ENCODE measurements at regions not wholly inside any gene's neighbourhood (a gene's known extent, or its start where the extent isn't known, plus 50 kb on each side); places are given as distances from the start of the nearest gene placed in this dataset.
A peak's percentile ranks its signal among the peaks of the same experiment; 100 is the strongest.

- no peak for DNase-seq (ENCODE audit: low spot score)
These were observed 155.9 kb downstream of the AXIN2 start for GRCh38 chr17:65405563-65405962.

- no peak for DNase-seq (ENCODE audit: low spot score)
These were observed 156.7 kb downstream of the AXIN2 start for GRCh38 chr17:65404761-65405160.

DNA sequence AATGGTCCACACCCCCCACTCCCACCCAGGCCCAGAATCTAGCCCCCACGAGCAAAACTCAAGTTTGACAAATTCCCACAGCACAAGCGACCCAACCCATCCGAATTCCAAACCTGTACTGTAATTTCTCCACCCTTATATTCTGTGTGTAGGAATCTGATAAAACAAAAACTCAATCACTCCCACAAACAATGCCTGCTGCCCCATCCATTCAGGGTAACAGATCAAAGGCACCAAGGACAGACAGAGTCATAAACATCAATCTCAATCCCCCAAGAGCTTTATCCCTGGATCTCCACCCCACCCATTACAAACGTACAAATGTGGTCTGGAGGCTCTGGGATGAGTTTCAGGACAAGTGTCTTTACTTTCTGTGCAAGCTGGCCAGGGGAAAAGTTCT is 157.8 kb downstream of the AXIN2 start:
- DNase-seq (ENCODE audit: low spot score) = no peak

GRCh38 chr17:65402513-65403496 is 158.6 kb downstream of the AXIN2 start:
- no peak for DNase-seq (ENCODE audit: low spot score)

DNA sequence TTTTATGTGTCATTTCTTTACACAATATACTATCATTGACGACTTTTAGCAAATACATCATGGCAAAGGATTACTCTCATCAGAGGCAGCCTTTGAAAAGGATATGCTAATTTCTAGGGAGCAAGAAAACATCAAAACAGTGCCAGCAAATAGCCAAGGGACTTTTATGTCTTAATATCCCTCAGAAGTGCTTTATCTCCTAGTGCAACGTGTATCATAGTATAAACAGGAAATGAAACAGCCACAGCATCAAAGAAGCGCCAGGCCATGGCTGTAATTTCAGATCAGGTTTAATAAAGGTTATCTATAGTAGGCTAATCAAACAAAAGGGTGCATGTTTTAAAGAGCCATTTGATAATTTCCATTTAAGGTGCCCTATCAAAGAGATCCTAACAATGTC is 159.9 kb downstream of the AXIN2 start:
- DNase-seq (ENCODE audit: low spot score) = no peak

DNA sequence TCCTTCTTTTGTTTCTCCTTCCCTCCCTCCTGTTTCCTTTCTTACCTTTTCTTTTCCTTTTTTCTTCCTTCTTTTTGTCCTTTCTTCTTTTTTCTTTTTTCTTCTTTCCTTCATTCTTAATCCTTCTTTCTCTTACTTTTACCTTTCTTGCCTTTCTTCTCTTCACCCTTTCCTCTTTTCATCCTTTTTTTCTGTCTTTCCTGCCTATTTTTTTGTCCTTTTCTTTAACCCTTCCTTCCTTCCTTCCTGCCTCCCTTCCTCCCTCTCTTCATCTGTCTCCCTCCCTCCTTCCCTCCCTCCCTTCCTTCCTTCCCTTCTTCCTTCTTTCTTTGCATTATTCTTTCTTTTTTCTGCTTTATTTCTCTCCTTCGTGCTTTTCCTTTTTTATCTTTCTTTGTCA is 160.7 kb downstream of the AXIN2 start:
- DNase-seq (ENCODE audit: low spot score) = no peak

GRCh38 chr17:65398040-65398787 is 163.2 kb downstream of the AXIN2 start:
- DNase-seq (ENCODE audit: low spot score) = no peak

DNA sequence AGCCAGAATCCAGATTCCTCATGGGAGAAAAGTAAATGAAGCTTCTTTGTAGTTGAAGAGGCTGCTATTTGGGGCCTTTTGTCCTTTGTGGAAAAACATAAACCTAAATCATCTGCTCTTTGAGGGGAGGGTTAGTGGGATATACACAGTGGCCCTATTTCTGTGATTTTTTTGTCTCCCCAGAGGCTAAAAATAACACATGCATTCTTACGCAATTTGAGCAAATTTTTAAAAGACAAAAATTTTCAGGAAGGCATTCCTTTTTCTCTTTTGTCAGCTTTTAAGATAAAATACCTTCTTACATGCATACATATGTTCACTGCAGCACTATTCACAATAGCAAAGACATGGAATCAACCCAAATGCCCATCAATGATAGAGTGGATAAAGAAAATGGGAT is 165.5 kb downstream of the AXIN2 start:
- no peak for DNase-seq (ENCODE audit: low spot score)

- no peak for DNase-seq (ENCODE audit: low spot score)
These were observed 166.5 kb downstream of the AXIN2 start for GRCh38 chr17:65394811-65395472.

- DNase-seq (ENCODE audit: low spot score) = no peak
These were observed 167.9 kb downstream of the AXIN2 start for GRCh38 chr17:65393514-65393913.

DNA sequence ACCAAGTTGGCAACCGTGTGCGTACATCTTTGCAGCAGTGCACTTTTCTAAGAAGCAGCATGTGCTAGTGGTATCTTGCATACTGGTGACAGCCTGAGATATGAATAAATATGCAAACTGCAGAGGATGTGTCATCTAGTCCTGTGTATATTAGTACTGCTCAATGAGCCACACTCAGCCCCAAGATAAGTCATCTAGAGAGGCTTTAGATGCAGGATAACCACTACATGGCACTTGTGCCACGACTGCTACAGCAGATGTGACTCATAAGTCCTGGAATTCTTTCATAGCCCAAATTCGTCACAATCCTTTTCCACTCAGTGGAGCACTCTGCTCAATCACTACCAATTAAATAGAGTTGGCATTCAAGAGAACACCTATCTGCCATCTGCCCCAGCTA is 171.5 kb downstream of the AXIN2 start:
- DNase-seq (ENCODE audit: low spot score) = no peak

DNA sequence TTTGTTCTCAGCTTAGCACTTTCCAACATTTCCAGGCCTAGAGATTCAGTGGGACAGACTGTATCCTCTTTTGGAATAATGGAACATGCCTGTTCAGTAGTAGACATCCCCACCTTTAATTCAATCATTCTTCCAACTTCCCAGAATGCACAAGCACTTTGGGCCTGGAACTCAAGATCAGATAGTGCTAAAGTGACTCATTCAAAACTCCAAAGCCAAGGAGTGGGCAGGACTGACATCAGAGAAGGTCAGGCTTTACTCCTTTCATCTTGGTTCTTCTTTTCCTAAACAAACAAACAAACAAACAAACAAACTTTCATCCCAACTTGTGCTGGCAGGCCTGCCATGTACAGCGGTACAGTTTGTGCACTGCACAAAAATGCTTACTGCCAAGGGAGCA is 172.0 kb downstream of the AXIN2 start:
- DNase-seq (ENCODE audit: low spot score) = no peak

DNA sequence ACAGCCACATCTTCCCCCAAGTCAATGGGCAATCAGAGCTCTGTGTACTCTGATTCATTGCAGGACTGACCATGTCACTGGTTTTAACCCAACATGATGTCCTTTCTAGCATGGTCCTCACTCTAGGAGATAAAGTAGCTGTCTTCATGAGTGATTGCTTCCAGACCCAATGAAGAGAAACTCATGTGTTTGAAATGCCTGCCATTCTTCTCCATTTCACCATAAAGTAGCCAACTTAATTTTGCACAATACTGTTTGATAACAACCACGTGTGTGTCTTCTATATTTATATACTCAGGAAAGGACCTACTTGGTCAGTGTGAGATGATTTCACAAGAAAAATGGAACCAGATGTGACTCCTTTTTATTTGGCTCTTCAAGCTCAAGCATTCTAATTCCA is 172.5 kb downstream of the AXIN2 start:
- DNase-seq (ENCODE audit: low spot score) = no peak

GRCh38 chr17:65387322-65387721 is 174.1 kb downstream of the AXIN2 start:
- no peak for DNase-seq (ENCODE audit: low spot score)

DNA sequence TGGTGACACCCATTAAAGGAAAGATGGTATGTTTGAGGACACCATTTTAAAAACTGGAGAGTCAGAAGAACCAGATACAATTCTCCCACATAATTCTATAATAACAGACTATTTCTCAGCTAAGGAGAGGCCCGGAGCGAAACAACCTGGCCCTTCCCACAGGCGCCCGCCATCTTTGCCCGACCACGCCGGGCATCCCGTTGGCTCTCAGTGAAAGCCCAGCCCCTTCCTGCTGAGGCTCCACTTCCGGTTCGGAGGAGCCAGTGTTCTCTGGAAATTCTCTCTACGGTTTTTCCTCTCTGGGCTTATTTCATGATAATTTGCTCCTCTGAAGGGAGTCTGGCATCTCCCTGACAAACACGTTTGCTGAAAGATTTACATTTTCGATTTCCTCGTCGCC is 175.7 kb downstream of the AXIN2 start:
- DNase-seq (ENCODE audit: low spot score) = peak; percentile 45

- DNase-seq (ENCODE audit: low spot score) = no peak
These were observed 176.4 kb downstream of the AXIN2 start for GRCh38 chr17:65385071-65385470.

- no peak for DNase-seq (ENCODE audit: low spot score)
These were observed 180.3 kb downstream of the AXIN2 start for GRCh38 chr17:65381152-65381551.

GRCh38 chr17:65374966-65375365 is 186.5 kb downstream of the AXIN2 start:
- no peak for DNase-seq (ENCODE audit: low spot score)

- no peak for DNase-seq (ENCODE audit: low spot score)
These were observed 189.7 kb downstream of the AXIN2 start for GRCh38 chr17:65371702-65372101.

- DNase-seq (ENCODE audit: low spot score) = peak; percentile 10
These were observed 190.7 kb downstream of the AXIN2 start for GRCh38 chr17:65370669-65371131.

- no peak for DNase-seq (ENCODE audit: low spot score)
These were observed 193.1 kb downstream of the AXIN2 start for GRCh38 chr17:65368341-65368740.

DNA sequence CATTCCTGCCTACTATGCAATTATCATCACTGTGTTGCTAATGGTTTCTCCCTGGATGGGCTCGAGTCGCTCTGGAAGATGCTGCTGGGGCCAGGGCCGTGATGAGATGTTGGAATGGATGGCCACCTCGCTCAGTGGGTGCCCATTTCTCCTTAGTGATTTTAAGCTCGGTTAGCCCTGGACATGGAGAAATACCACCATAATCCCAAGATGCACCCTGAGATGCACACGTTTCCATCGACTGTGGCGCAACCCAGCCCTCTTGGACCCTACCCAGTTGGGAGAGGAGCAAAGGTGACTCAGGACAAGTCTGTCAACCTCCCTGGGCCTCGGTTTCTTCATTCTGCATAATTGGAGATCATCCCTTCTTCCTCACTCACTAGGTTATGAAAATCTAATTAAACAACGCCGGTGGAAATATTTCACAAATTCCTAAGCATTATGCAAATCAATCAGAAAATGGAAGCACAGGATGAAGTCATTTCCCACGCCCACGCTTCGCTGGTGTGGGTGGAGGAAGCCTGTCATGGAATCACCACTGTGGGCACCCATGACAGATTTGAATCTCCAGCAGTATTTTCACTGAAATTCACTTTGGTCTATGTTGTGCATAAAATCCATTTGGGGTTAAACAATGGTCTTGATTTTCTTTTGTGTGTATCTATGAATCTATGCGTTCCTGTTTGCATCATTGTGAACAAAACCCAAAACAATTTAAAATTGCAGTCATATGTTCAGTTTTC is 195.2 kb downstream of the AXIN2 start:
- DNase-seq (ENCODE audit: low spot score) = no peak

All from HuH-7 (cell line).